ENCODE measurements at regions not wholly inside any gene's neighbourhood (a gene's known extent, or its start where the extent isn't known, plus 50 kb on each side); places are given as distances from the start of the nearest gene placed in this dataset.

DNA sequence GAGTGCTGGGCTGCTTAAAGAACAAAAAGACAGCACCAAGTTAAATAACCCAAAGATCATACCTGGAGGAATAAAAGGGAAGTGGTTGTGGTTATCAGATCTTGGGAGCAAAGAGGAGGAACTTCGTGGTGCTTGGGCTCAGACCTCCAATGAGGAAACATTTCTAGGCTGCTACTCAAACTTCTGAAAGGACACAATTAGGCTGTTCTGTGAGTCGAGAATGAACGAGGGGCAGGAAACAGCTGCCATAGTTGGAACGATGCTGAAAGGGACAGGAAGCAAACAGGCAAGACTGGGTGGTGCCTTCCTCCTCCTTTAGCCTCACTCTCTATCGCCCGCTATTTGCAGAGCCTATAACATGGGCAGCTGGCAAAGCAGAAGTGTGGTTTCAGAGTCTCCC, 276.3 kb upstream of the ARRDC4 start:
- no TSS peak for BruUV-seq (replicated peaks)
- no peaks in the 10 kb centered on the region for H3K36me3 ChIP-seq (ENCODE audit: insufficient read depth, low read length)
- no peak overlapping the region for H2AFZ ChIP-seq (ENCODE audit: low read length)
- no peaks in the 10 kb centered on the region for H4K20me1 ChIP-seq (ENCODE audit: insufficient read depth, low read length)
- TF ChIP-seq EZH2phosphoT487 (IDR thresholded peaks at IDR 0.05; ENCODE audit: borderline replicate concordance, low read depth, low read length), result no peak
- TF ChIP-seq, protein P1, sequence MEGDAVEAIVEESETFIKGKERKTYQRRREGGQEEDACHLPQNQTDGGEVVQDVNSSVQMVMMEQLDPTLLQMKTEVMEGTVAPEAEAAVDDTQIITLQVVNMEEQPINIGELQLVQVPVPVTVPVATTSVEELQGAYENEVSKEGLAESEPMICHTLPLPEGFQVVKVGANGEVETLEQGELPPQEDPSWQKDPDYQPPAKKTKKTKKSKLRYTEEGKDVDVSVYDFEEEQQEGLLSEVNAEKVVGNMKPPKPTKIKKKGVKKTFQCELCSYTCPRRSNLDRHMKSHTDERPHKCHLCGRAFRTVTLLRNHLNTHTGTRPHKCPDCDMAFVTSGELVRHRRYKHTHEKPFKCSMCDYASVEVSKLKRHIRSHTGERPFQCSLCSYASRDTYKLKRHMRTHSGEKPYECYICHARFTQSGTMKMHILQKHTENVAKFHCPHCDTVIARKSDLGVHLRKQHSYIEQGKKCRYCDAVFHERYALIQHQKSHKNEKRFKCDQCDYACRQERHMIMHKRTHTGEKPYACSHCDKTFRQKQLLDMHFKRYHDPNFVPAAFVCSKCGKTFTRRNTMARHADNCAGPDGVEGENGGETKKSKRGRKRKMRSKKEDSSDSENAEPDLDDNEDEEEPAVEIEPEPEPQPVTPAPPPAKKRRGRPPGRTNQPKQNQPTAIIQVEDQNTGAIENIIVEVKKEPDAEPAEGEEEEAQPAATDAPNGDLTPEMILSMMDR (conservative IDR thresholded peaks at IDR 0.05; ENCODE audit: low read length), result no peak
- DNase-seq (ENCODE audit: low spot score), result no peak
- POLR2A ChIA-PET, result no interaction called here
- H3K79me2 ChIP-seq (ENCODE audit: insufficient read depth, low read depth, low read length), result no peaks in the 10 kb centered on the region
- no peaks in the 10 kb centered on the region for H3K9me2 ChIP-seq (ENCODE audit: insufficient read depth, low read length)
- intact Hi-C loops (cut with micrococcal nuclease; ENCODE audit: unreplicated experiment), result no loop called here
- H3K4me1 ChIP-seq (ENCODE audit: insufficient read depth, low read length, poor library complexity, severe bottlenecking), result no peaks in the 10 kb centered on the region
- CTCF ChIA-PET (ENCODE audit: unreplicated experiment), result no interaction called here
- H3K9me3 ChIP-seq (ENCODE audit: low read length), result no peaks in the 10 kb centered on the region
- no peak overlapping the region for H3K4me2 ChIP-seq (ENCODE audit: low read length)
- H3K27ac ChIP-seq (ENCODE audit: low read depth, low read length, poor library complexity, severe bottlenecking), result no peak overlapping the region
- no peak overlapping the region for H3K4me3 ChIP-seq (ENCODE audit: low read depth, low read length, poor library complexity, severe bottlenecking)

DNA sequence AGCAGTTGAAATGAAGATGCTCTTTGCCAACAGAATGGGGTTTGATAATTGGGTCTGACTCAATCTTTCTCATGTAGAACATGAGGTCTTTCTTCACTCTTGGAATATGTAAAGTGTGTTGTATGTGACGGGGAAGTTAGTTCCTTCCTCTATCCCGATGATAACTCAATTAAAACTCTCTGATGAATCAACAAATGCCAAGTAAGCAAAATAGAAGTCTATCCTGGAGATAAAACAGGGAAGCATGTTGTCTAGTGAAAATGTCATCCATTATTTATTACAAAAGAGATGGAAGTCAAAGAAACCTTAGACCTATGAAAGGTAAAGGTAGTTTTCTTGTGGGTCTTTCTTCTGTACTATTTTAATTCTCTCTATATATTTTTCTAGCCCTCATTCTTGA, 274.2 kb upstream of the ARRDC4 start:
- POLR2A ChIA-PET, result no interaction called here
- no peak overlapping the region for H3K4me3 ChIP-seq (ENCODE audit: low read depth, low read length, poor library complexity, severe bottlenecking)

DNA sequence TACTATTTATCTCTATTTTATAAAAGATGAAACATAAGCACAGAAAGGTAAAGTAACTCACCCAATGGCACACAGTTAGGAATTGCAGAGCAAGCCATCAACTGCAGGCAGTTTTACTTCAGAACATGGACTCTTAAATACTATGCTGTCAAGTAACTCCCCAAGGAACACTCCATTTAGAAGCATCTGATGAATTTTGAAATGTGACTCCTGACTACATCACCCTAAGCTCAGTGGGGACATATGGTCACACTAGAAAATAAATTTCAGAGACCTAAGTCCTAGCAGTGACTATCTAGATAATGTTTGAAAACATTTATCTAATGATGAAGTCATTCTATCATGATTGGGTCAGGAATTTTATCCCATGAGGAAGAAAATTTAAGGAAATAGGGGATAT, 272.8 kb upstream of the ARRDC4 start:
- POLR2A ChIA-PET, result no interaction called here
- H4K20me1 ChIP-seq (ENCODE audit: insufficient read depth, low read length), result no peaks in the 10 kb centered on the region
- TF ChIP-seq EZH2phosphoT487 (IDR thresholded peaks at IDR 0.05; ENCODE audit: borderline replicate concordance, low read depth, low read length), result no peak
- TF ChIP-seq, protein P1 (conservative IDR thresholded peaks at IDR 0.05; ENCODE audit: low read length), result no peak
- no TSS peak for BruUV-seq (replicated peaks)
- H3K4me2 ChIP-seq (ENCODE audit: low read length), result no peak overlapping the region
- no peak for DNase-seq (ENCODE audit: low spot score)
- H3K9me3 ChIP-seq (ENCODE audit: low read length), result no peaks in the 10 kb centered on the region
- intact Hi-C loops (cut with micrococcal nuclease; ENCODE audit: unreplicated experiment), result no loop called here
- CTCF ChIA-PET (ENCODE audit: unreplicated experiment), result no interaction called here
- H3K4me1 ChIP-seq (ENCODE audit: insufficient read depth, low read length, poor library complexity, severe bottlenecking), result no peaks in the 10 kb centered on the region
- H3K27ac ChIP-seq (ENCODE audit: low read depth, low read length, poor library complexity, severe bottlenecking), result no peak overlapping the region
- no peaks in the 10 kb centered on the region for H3K36me3 ChIP-seq (ENCODE audit: insufficient read depth, low read length)
- no peak overlapping the region for H2AFZ ChIP-seq (ENCODE audit: low read length)
- H3K79me2 ChIP-seq (ENCODE audit: insufficient read depth, low read depth, low read length), result no peaks in the 10 kb centered on the region
- no peak overlapping the region for H3K4me3 ChIP-seq (ENCODE audit: low read depth, low read length, poor library complexity, severe bottlenecking)
- no peaks in the 10 kb centered on the region for H3K9me2 ChIP-seq (ENCODE audit: insufficient read depth, low read length)

More for the DNA sequence above, 274.2 kb upstream of the ARRDC4 start:
- H3K36me3 ChIP-seq (ENCODE audit: insufficient read depth, low read length), result no peaks in the 10 kb centered on the region
- CTCF ChIA-PET (ENCODE audit: unreplicated experiment), result no interaction called here
- no peaks in the 10 kb centered on the region for H4K20me1 ChIP-seq (ENCODE audit: insufficient read depth, low read length)
- H3K4me1 ChIP-seq (ENCODE audit: insufficient read depth, low read length, poor library complexity, severe bottlenecking), result no peaks in the 10 kb centered on the region
- BruUV-seq (replicated peaks), result no TSS peak
- no peaks in the 10 kb centered on the region for H3K79me2 ChIP-seq (ENCODE audit: insufficient read depth, low read depth, low read length)
- no peak for DNase-seq (ENCODE audit: low spot score)
- intact Hi-C loops (cut with micrococcal nuclease; ENCODE audit: unreplicated experiment), result no loop called here
- no peak overlapping the region for H3K27ac ChIP-seq (ENCODE audit: low read depth, low read length, poor library complexity, severe bottlenecking)
- no peak overlapping the region for H2AFZ ChIP-seq (ENCODE audit: low read length)
- no peaks in the 10 kb centered on the region for H3K9me3 ChIP-seq (ENCODE audit: low read length)
- TF ChIP-seq EZH2phosphoT487 (IDR thresholded peaks at IDR 0.05; ENCODE audit: borderline replicate concordance, low read depth, low read length), result no peak
- TF ChIP-seq, protein P1 (conservative IDR thresholded peaks at IDR 0.05; ENCODE audit: low read length), result no peak
- H3K9me2 ChIP-seq (ENCODE audit: insufficient read depth, low read length), result no peaks in the 10 kb centered on the region
- H3K4me2 ChIP-seq (ENCODE audit: low read length), result no peak overlapping the region
